ENCODE measurements at regions not wholly inside any gene's neighbourhood (a gene's known extent, or its start where the extent isn't known, plus 50 kb on each side); places are given as distances from the start of the nearest gene placed in this dataset.

DNA sequence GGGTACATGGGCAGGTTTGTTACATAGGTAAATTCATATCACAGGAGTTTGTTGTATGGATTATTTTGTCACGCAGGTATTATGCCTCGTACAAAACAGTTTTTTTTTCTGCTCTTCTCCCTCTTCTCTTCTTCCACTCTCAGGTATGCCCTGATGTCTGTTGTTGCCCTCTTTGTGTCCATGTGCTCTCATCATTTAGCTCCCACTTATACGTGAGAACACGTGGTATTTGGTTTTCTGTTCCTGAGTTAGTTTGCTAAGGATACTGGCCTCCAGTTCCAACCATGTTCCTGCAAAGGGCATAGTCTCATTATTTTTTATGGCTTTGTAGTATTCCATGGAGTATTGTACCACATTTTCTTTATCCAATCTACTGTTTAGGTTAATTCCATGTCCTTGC lies 65.7 kb downstream of the UNC5CL start:
- no peak for DNase-seq

DNA sequence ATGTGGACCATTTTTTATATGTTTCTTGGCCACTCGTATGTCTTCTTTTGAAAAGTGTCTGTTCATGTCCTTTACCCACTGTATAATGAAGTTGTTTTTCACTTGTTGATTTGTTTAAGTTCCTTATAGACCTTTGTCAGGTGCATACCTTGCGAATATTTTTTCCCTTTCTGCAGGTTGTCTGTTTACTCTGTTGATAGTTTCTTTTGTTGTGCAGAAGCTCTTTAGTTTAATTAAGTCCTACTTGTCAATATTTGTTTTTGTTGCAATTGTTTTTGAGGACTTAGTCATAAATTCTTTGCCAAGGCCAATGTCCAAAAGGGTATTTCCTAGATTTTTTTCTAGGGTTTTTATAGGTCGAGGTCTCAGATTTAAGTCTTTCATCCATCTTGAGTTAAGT lies 66.2 kb downstream of the UNC5CL start:
- DNase-seq, result no peak

DNA sequence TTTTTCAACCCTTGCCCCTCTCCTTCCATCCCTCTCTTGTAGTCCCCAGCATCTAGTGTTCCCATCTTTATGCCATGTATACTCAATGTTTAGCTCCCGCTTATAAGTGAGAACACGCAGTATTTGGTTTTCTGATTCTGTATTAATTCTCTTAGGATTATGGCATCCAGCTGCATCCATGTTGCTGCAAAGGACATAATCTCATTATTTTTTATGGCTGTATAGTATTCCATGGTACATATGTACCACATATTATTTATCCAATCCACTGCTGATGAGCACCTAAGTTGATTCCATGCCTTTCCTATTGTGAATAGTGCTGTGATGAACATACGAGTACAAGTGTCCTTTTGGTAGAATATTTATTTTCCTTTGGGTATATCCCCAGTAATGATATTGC lies 66.8 kb downstream of the UNC5CL start:
- DNase-seq, result no peak

DNA sequence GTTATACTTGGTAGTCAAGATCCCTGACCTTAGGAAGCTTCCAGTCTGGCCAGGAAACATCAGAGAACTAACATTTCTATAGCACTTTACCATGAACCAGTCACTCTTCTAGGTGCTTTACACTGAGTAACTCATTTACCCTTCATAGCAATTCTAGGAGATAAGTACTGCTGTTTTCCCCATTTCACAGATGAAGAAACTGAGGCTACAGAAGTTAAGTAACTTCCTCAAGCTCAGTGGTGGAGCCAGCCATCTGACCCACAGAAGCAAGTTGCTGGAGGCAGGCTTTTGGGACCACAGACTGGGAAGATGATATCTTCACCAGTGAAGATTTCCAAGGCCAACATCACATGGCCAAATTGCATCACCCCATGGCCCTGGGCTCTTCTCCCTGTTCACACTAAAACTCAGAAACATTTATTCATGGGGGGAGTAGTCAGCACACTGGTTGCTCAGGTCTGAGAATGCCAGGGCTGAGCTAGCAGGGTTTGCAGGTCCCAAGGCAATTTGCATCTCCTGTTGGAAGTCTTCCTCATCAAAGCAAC lies 70.3 kb downstream of the UNC5CL start:
- DNase-seq, result no peak

DNA sequence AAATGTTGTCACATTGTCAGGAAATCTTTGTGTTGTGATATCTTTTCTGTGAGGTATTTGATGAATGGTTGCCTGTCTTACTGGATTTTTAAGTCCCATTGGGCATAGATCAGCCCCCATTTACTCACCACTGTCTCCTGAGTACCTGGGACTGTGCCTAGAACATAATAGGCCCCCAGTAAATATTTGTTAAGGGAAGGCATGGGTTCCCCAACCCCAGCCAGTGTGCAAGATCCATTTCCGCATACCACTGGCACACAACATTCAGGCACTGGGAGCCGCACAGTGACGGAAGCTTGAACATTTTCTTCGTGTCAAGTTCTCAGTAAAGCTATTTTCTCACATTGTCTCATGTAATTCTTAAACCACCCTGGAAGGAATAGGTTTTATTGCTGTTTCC lies 72.2 kb downstream of the UNC5CL start:
- no peak for DNase-seq

DNA sequence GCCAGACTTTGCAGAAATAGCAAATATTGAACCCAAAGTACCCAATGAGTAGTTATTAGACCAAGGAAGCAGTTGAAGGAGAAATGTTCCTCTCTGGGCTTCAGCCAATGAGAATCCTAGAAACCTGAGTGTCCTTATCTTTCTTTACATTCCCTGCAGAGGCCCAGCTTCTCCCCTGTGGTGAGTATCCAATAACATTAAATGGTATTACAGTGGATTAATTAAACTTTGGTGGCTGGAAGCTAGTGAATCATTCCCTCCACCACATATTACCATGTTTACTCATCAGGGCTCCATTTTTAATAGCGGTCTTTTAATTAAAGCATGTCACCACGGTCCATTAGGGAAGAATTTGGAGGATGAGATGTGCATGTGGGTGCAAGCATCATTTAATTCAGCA lies 74.0 kb downstream of the UNC5CL start:
- DNase-seq, result no peak

DNA sequence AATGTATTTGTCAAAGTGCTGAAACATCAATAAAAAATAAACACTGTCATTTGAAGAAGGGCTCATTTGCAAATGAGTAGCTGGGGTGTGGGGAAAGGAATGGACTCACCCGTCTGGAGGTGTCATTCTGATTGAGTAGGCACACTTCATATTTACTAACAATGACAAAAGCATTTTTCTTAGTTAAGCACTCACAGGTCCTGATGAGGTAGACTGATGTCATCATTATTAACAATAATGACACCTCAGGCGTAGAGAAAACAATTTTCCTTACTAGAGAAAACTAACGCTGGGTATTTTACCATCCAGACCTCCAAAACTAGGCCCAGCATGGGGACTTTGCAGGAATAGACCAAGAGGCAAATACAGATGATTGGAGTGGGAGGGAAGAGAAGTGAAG lies 76.0 kb downstream of the UNC5CL start:
- DNase-seq, result no peak

DNA sequence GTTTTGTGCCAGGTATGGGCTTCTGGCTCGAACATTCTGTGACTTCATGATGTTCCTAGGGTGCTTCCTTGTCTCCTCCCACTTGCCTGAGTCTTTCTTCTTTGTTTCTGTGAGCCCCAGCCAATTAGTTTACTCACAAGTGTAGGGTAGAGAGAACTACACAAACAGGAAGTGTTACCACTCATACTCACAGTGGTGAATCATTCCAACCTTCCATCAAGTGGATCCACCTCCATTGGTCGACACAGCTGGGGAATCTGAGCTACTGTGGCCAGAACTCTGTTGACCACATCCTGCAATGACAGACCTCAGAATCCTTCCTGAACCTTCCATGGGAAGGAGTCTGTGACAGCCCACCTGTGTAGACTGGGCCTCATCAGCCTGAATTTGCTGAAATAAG lies 76.8 kb downstream of the UNC5CL start:
- DNase-seq, result peak; percentile 32 to 33

DNA sequence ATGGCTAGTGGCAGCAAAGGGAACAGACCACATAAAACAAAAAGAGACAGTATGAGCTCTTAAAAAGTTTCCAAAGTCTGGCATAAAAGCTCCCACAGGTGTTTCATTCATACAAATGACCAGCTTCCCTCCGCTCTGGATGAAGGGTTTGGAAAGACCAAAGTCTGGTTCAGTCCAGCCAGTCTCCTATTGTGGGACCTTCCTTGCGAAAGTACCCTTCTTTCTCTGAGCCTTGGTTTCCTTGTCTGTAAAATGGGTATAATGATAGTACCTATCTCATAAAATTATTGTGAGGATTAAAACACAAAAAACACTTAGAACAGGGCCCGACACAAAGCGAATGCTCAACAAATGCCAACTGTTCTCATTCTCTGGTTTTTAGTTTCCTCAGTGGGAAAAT lies 77.2 kb downstream of the UNC5CL start:
- no peak for DNase-seq

DNA sequence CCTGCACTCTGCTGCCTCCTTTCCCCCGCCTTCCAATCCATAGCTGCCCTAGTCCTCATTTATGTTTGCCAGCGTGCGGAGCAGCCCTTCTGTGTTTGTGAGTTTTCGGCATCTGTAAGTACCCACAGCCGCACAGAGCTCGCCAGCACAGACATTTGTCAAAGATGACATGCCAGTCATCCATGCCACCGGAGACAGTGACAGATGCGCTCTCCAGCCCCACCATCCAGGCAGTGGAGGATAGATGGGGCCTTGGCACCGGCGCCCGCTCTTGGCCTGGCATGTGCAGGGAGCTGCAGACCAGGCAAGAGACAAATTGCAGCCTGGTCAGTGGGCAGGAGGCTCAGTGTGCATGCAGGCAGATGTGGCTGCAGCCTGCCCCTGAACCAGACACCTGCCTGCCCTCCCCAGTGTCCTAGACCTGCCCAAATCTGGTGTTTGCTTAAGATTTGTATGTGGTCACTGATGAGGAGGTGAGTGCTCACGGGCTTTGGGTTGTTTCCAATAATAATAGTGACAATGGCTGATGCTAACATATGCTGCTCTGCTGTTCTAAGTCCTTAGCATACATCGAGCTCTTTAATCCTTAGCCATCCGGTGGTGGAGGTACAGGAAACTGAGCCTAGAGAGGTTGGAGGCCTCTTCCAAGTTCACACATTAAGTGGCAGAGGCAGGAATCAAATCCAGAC lies 78.1 kb downstream of the UNC5CL start:
- DNase-seq, result no peak

DNA sequence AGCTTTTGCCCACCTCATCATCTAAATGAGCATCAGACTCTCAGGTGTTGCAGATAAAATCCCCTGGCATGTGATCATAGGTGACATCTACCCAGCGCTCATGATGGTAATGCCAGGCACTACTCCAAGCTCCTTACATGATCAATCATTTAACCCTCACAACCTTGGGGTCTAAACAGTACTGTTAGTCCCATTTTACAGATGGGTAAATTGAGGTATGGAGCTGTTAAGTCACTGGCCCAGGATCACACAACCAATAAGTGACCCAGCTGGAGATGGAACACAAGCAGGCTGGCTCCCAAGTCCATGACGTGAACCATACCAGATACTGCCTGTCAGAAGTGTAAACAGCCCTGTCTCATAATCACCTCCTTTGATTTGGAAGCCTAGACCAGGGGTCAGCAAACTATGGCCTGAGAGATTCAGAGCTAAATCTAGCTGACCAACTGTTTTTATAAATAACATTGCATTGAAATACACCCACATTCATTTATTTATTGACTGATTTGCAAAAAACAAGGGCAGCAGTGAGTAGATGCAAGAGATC lies 79.2 kb downstream of the UNC5CL start:
- no peak for DNase-seq

DNA sequence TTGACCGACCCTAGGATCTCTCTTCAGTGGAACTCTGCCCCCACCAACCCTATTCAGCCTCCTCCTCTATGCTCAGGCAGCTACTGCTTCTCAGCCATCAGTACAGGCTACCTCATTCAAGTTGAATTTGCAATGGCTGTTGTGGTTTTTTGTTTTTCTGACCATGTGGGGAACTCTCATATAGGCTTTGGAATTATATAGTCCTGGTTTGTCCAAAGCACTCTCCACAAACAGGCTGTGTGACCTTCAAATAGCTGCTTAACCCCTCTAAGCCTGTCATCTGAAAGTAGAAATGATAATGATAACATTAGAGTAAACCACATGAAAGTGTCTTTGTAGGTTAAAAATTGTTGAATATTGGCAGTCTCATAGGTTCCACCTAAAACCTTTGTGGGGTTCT lies 80.3 kb downstream of the UNC5CL start:
- no peak for DNase-seq

DNA sequence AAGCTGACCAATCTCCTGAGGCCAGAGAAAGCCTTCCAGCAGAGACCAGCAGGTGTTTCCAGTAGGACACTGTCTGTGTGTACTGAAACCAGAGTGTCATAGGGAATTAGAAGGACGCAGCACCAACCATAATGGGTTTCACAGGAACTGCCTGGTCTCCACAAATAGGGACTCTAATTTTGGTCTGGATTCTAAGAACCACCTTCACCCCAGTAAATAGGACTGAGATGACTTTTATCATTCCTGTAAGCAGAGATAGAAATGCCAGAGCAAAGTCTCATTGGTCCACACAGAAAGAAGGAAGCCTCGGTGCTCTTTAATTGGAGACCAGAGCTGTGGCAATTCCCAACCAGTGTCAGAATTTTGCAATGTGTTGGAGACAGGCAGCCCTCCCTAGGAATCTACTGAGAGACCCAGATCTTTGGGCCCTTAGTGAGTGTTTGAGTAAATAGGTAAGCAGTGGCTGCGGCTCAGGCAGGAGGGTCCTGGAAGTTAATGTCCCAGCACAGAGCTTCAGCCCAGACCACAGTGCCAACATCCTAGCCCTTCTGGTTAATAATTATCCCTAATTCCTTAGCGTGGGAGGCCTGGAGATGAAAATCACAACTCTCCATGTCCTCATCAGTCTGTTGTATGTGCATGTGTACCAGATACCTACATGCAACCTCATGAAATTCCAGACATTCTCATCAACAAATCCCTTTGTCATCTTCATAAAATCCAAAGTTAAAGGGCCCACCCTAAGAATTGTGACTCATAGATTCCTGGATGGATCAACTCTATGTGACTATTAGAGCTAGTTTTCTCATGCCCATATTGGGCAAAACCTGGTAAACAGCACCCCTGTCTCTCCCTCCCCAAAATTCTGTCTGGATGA lies 81.2 kb downstream of the UNC5CL start:
- no peak for DNase-seq

DNA sequence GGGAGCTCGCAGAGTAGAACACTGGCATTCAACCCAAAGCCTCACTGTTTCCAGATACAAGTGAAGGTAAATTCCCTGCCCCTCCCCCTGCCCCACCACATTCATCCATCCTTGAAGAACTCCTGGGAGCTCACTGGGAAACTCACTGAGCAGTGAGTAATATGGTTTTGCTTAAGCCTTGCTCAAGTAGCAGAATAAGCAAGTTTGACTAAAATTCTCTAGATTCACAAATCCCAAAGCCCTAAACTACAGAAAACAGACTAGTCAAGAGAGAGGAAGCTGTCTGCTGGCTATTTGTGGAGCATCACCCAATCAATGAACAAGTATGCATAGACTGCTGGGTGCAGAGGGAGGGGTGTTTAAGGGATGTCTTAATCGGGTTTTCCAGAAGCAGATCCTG lies 82.1 kb downstream of the UNC5CL start:
- no peak for DNase-seq

DNA sequence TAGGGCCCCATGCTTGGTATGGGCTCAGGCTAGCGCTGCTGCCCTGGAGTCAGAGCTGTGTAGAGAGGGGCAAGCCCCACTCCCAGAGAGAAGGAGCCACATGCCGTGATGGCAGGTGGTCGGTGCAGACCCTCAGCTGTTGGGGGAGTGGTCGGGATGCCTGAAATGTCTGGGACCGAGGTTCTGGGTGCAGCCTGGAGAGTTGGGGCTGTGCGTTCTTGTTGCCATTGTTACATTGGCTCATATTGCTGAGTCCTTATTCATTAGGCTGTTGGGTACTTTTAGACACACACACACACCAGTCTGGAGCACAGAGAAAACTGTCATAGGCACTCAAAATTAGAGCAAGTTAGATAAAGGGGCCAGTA lies 83.9 kb downstream of the UNC5CL start:
- no peak for DNase-seq

DNA sequence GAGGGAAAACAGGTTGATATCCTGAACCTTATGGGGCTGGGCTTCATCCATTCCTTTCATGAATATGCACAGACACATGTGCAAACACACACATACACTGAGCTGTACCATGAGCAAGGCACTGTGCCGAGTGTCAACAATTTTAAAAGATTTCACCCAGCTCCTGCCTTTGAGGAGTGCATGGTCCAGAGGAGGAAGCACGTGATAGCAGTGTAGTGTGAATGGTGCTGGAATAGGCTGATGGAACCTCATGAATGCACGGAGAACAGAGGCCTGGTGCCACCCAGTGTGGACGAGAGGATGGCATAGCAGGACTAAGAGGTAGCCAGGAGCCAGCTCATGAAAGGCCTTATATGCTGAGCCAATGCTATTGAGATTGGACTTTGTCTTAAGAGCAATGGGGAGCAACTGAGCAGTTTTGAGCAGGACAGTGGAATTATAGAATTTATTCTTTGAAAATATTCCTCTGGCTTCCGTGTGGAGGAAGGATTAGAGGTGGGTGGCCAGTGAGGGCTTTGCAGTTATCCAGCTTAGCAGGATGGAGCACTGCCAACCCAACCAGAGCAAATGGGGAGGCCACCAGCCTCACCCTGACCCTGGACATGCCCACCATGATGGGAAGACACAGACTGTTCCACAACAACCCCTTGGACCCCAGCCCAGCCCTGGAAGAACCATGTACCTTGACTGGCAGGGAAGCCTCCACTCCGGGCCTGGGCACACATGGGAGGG lies 84.4 kb downstream of the UNC5CL start:
- DNase-seq, result no peak

DNA sequence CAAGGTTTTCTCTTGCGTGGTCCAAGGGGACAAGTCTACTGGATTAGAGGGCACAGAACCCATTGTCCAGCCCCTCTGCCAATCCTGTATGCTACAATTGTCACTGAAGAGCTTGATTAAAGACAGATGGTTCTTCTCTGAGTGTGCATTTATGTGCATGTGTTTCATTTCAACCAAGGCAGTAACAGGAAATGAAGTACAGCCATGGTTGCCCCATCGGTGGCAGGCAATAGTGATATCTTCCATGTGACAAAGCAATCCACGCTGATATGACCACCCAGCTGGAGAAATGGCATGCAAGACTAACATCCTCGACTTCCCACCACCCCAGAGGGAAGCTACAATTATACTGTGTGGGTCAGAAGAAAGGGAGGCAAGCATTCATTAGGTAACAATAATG lies 85.5 kb downstream of the UNC5CL start:
- DNase-seq, result no peak

DNA sequence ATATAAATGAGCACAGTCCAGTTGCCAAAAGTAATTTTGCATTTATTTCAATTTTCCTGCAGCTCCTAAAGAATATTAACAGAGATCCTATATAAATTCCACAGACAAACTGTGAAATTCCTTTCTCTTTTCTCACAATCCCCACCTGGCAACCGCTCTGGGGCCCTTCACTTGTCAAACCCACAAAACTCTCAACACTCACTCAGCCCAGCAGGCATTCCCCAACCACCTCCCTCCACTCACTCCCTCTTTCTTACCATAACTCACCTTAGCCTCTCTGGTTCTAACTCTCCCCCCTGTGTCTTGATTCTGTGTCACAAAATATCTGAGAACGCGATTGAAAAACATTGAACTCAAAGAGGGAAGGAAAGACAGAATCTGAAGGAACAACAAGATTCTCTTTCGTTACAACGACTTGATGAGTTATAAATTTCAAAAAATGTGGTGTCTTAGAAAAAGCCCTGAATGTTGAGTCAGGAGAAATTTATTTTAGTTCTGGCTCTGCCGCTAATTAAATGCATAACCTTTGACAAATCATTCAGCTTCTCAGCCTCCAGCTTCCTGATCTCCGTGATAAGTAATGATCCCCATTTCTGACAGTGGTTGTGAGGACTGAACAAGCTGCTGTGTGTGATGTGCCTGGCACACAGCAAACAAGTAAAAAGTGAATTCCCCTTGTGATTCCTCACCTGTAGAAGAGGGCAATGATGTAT lies 87.9 kb downstream of the UNC5CL start:
- DNase-seq, result no peak

DNA sequence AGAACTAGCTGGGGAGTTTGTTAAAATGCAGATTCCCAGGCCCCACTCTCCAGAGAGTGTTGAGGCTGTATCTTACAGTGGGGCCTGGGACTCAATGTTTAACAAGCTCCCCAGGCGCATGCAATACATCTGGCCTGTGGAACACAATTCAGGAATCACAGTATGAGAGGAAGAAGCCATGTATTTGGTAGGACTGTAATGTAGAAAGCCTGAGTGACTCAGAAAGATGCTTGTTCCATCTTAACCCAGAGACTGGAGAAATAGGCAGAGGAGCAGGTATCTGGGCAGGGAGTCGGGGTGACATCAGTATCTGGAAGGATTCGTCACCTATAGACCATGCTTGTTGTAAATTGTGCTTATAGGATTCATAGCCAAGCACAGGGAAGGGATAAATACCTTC lies 90.5 kb downstream of the UNC5CL start:
- DNase-seq, result no peak

DNA sequence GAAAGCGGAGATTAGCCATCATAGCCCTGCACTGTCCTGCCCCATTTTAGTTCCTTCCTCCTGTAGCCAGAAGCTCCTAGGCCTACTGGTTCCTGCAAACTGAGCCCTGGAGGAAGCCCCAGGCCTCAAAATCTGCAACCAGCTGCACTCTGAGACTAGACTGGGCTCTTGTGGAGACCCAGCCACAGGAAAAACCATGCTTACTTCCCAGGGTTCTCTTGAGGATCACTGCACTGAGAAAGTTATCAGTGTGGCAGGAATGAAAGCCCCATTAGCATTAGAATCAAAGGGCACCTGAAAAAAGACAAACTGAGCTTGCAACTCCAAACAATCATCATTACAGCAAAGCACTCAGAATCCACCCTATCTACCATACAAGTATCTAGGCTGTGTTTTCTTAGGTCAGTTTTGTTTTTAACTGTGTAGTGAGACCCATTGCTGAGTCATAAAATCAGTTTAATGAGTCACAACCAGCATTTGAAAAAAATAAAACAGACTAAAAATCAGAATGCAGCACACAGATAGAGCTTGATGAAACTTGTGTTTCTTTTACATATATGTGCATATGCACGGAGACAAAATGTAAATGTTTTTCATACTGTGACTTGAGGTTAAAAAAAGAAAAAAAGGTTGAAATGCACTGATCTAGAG lies 91.0 kb downstream of the UNC5CL start:
- DNase-seq, result no peak

DNA sequence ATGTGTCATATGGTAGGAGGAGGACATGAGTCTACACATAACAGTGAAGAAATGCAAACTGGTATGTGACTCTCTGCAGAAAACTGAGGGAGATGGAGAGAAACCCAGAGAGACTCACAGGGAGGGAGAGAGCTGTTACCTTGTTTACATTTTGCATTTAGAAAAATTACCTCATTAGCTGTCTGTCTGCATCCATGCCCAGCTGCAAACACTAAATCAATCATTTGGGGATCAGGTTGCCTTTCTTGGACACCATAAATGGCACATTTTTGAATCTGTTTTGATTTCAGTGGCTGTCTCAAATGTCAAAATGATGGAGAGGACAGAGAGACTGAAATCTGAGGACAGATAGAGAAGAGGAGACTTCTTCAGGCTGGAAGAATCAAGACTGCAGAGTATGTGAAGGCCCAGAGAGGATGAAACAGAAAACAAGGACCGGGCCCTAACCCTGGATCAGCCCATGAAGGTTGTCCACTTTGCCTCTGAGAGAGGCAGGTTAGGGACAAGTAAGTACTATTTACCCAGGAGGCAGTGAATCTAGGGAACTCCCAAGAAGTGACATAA lies 92.2 kb downstream of the UNC5CL start:
- DNase-seq, result no peak

DNA sequence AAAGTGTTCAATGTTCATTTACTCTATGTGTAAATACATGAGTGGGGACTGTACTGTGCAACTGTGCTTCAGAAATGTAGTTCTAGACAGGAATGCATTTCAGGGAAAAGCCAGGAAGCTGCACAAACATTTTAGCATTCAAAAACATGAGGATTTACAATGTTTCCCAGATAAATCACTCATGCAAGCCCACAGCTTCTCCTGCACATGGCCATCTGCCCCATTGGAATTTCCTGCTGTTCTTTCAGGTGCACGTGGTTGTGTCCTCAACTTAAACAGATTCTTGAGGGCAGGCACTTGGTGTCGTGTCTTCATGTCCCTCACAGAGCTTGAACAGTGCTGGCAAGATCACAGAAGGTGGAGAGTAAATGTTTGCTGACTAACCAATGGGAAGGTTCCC lies 101.5 kb downstream of the UNC5CL start:
- DNase-seq, result no peak
